Neutrophil (primary cell): ENCODE measurements at regions not wholly inside any gene's neighbourhood (a gene's known extent, or its start where the extent isn't known, plus 50 kb on each side); places are given as distances from the start of the nearest gene placed in this dataset.

Experiments
- H3K27ac ChIP-seq: fragments of 200-600 bp; sonication (generic); 2 replicates; pipeline ENCODE4 v1.5.1; 2016; ENCODE audit warnings: mild to moderate bottlenecking, moderate library complexity
- H3K27me3 ChIP-seq: fragments of 200-600 bp; sonication (generic); 2 replicates; pipeline ENCODE4 v1.6.0; 2016; ENCODE audit warnings: mild to moderate bottlenecking
- H3K36me3 ChIP-seq: fragments of 200-600 bp; sonication (generic); 2 replicates; pipeline ENCODE4 v1.5.1; 2017
- H3K4me1 ChIP-seq, 2 experiments: fragments of 200-600 bp in 1 of 2; sonication (generic) in 1 of 2; 1 replicate in 1 of 2; 2 replicates in 1 of 2; pipeline versions ENCODE4 v1.5.1 to v1.6.1; 2013 to 2016; ENCODE audit warnings: low read depth in 1 of 2, low read length in 1 of 2, mild to moderate bottlenecking in 1 of 2, moderate library complexity in 1 of 2; ENCODE audit not compliant: control insufficient read depth in 1 of 2, insufficient read depth in 1 of 2
- H3K4me3 ChIP-seq, 2 experiments: fragments of 200-600 bp in 1 of 2; sonication (generic) in 1 of 2; 1 replicate in 1 of 2; 2 replicates in 1 of 2; pipeline ENCODE4 v1.5.1; 2013 to 2016; ENCODE audit warnings: low read depth in 1 of 2, low read length in 1 of 2, mild to moderate bottlenecking in 1 of 2, moderate library complexity in 1 of 2
- H3K9me3 ChIP-seq: fragments of 200-600 bp; sonication (generic); 2 replicates; pipeline ENCODE4 v1.5.1; 2016
- CTCF ChIP-seq: fragments of 200-600 bp; sonication (generic); IDR thresholded peaks from 2 replicates; pipeline ENCODE4 v1.5.1; 2016; ENCODE audit warnings: antibody characterized with exemption

GRCh38 chr10:10587744-10588393, 429.8 kb upstream of the CELF2 start:
- no peaks in the 10 kb centered on the region for H3K9me3 ChIP-seq
- no peak overlapping the region for H3K27ac ChIP-seq

GRCh38 chr10:10589540-10590303, 427.9 kb upstream of the CELF2 start:
- Histone ChIP-seq H3K27ac (no peak overlapping the region), H3K27me3 (peaks cover 14% of the 10 kb centered on the region), H3K4me3 (no peak overlapping the region), H3K36me3 (no peaks in the 10 kb centered on the region), H3K4me1 (no peaks in the 10 kb centered on the region), H3K9me3 (no peaks in the 10 kb centered on the region)
- no peak for TF ChIP-seq CTCF

More at GRCh38 chr10:10587744-10588393, 429.8 kb upstream of the CELF2 start:
- H3K4me1 ChIP-seq = no peaks in the 10 kb centered on the region
- H3K4me3 ChIP-seq = no peak overlapping the region
- peaks cover 14% of the 10 kb centered on the region for H3K27me3 ChIP-seq
- no peak for TF ChIP-seq CTCF
- no peaks in the 10 kb centered on the region for H3K36me3 ChIP-seq

GRCh38 chr10:10591715-10592341, 425.8 kb upstream of the CELF2 start:
- Histone ChIP-seq H3K27ac (no peak overlapping the region), H3K9me3 (no peaks in the 10 kb centered on the region), H3K27me3 (peaks cover 14% of the 10 kb centered on the region), H3K36me3 (no peaks in the 10 kb centered on the region), H3K4me3 (no peak overlapping the region), H3K4me1 (no peaks in the 10 kb centered on the region)
- TF ChIP-seq CTCF = no peak

GRCh38 chr10:10596256-10596655, 421.4 kb upstream of the CELF2 start:
- Histone ChIP-seq H3K36me3 (no peaks in the 10 kb centered on the region), H3K27ac (no peak overlapping the region), H3K9me3 (no peaks in the 10 kb centered on the region), H3K4me1 (no peaks in the 10 kb centered on the region), H3K27me3 (peaks cover 3% of the 10 kb centered on the region), H3K4me3 (no peak overlapping the region)
- no peak for TF ChIP-seq CTCF

- no peak for TF ChIP-seq CTCF
- no peaks in the 10 kb centered on the region for H3K9me3 ChIP-seq
- no peaks in the 10 kb centered on the region for H3K4me1 ChIP-seq
- no peaks in the 10 kb centered on the region for H3K36me3 ChIP-seq
- no peak overlapping the region for H3K27ac ChIP-seq
- H3K4me3 ChIP-seq = no peak overlapping the region
- H3K27me3 ChIP-seq = no peaks in the 10 kb centered on the region
Measured at GRCh38 chr10:10598297-10598696, 419.4 kb upstream of the CELF2 start.
